NCI-H524 (cell line): ENCODE measurements at regions not wholly inside any gene's neighbourhood (a gene's known extent, or its start where the extent isn't known, plus 50 kb on each side); places are given as distances from the start of the nearest gene placed in this dataset.
A peak's percentile ranks its signal among the peaks of the same experiment; 100 is the strongest.
"Not testable (repeated sequence)": the region's sequence is repeated elsewhere in the genome, so short reads cannot be mapped to it uniquely, and the experiment has no call there.

Experiments used
- DNase-seq, 2 experiments: peaks; one replicate each; lab custom pipeline; 2025; lab: John Stamatoyannopoulos, UW

DNA sequence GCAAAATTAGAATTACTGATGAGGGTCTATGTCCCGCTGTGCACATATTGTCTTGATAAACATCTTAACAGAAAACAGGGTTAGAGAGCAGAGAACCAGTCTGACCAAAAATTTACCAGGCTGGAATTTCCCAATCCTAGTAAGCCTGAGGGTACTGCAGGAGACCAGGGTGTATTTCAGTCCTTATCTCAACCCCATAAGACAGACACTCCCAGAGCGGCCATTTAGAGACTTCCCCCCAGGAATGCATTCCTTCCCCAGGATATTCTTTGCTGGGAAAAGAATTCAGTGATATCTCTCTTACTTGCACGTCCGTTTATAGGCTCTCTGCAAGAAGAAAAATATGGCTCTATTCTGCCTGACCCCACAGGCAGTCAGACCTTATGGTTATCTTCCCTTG is 101.4 kb upstream of the FAM3C start:
- DNase-seq: not testable (repeated sequence)

DNA sequence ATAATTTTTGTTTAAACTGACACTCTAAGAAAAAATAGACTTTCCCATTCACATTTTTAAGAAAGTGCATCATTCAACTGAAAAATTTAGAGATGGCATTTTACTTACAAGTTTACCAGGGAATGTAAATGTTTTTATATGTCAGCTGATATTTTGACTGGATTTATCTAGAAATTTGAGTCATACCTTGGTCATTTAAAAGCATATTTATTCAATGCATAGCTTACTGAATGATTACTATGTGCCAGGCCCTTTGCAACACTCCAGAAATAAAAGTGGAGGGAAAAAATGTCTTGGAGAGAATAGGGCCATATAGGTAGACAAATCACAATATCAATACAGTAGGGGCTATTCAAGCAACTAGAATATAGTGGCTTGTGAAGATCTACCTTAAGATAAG is 98.4 kb upstream of the FAM3C start:
- DNase-seq: no peak

DNA sequence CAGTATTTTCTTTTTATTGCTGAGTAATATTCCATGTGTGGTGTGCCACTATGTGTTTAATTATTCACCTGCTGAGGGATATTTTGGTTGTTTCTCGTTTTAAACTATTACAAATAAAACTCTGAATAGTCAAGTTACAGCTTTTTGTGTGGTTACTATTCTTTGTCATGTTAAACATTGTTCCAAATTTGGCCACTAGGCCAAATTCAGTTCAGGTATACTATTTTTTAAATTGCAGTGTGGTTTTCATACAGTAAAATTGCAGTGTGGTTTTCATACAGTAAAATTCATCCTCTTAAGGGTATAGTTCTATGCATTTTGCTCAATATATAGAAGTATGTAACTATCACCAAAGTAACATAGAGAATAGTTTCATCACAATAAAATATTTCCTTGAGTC is 97.4 kb upstream of the FAM3C start:
- DNase-seq: no peak

DNA sequence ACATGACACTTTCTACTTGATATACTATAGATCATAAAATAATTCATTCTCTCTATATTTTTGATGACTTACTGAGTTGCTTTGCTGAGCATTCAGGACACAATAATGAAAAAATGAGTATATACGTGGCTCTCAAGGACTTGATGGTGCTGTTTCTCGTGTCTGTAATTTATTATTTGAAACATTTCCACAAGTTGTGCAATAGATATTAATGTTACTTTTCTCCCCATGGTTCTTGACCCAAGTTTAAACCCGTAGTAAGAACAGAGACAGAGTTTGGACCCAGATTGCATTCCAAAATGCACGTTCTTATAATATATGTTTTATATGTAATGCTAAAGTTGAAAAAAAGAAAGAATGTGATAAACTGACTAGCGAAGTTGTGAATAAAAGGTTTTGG is 94.2 kb upstream of the FAM3C start:
- DNase-seq: no peak

DNA sequence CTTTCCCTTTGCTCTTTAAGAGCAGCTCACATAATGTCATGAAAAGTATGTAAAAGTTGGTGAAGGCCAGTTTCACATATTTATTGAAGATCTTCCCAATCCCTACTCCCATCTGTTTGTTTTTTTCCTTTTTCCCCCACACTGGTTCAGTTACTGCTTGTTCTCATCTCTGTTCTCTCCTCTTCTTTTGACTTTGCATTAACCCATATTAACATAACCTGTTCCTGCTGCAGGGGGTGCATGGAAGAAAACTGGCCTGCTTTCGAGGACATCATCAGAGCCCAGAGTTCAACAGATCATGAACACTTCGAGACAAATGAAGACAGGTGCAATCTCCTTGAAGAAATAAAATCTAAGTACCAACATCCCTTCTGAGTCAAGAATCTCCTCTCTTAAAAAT is 93.3 kb upstream of the FAM3C start:
- DNase-seq: no peak

DNA sequence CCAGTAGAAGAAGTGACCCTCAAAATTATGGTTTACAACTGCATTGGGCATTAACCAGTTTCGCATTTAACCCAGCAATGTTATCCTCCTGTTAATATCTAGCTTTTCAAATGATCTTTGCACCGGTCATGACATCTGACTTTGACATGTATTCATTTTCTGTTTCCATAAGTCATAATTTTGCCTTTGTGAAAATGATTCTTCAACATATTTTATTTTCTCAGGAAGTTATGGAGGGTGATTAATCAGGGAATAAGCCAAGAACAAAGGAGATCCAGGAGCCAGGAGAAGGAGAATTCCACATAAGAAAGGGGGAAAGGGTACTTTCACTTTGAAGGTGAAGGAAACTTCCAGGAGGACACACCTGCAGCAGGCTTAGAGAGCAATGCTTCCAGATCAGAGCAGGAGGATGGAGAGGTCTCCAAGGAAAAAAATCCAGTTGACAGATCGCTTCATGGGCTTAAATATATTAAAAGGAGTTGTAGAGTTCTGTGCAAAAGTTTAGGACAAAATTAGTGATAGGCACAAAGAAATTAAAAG is 92.1 kb upstream of the FAM3C start:
- DNase-seq: no peak

DNA sequence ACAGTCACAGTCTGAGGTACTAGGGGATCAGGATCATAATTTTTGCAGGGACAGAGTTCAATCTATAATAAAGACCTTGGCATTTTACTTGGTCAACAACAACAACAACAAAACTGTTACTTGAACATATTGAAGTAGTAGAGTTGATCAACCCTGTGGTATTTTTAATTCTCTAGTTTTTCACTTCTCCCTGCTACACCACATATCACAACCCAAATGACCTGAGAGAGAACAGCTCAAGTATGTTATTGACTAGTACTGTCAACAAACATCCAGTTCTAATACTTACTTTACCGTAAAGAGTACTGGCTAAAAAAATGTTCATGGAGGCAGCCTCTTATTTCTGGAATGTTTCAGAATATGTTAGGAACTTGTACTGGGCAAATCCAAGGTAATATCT is 90.5 kb upstream of the FAM3C start:
- no peak for DNase-seq

DNA sequence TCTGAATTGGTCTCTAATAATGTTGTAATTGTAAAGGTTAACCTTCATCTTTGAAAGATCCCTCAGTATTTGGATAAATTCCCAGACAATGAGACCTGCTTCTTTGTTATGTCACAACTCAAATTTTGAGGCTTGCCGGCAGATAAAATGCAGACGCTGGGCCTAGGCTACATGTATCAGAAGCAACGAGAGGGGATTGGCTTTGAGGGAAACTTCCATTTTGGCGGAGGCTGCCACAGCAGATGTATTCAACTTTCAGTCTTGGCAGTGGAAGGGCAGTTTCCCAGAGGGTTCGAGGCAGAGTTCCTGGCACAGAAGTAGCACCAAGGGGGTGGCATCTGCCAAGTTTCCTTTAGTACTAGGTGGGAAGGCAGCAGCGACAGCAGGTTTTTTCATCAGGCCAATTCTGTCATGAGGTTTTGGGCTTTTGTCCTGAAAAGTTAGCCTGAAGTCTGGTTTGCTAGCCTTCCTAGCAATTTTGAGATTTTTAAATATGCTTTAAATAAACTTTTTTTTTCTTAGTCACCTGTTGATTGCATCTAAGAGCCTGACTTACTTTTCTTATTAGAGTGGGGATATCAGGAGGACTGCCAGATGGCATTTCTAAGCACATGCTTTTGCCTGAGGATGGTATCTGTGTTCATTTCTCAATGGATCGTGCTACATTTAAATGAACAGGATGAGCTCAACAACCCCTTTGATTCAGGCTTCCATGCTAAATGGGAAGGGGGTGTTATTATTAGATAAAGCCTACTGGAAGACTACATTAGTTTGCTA is 89.5 kb upstream of the FAM3C start:
- DNase-seq: peak in 1 of 2 experiments; percentile 9

DNA sequence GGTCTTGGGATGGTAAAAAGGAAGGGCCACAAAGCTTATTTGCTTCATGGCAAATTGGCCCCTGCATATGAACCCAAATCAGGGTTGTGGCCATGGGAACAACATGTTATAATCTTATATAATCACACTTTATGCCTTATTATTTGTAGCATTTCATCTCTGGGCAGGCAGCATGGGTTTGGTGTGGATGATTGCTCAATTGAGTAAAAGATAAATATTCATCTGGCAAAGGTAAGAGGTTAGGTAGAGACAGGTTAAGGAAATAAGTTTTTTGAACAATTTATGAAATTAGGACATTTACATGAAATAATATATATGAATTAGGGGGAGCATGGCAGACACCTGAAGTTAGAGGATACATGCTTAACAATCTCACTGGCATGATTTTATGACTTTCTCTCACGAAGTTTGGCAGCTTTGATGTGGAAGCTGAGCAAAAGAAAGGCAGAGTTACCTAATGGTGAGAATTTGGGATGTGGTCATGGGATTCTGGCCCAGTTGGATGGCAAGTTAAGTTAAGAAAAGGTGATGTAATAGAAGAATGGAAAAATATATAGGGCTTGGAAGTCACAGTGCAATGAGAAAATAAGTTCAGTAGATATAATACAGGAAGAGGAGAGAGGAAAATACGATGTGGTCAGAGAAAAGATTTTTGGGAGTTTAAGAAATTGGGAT is 88.1 kb upstream of the FAM3C start:
- DNase-seq: no peak

DNA sequence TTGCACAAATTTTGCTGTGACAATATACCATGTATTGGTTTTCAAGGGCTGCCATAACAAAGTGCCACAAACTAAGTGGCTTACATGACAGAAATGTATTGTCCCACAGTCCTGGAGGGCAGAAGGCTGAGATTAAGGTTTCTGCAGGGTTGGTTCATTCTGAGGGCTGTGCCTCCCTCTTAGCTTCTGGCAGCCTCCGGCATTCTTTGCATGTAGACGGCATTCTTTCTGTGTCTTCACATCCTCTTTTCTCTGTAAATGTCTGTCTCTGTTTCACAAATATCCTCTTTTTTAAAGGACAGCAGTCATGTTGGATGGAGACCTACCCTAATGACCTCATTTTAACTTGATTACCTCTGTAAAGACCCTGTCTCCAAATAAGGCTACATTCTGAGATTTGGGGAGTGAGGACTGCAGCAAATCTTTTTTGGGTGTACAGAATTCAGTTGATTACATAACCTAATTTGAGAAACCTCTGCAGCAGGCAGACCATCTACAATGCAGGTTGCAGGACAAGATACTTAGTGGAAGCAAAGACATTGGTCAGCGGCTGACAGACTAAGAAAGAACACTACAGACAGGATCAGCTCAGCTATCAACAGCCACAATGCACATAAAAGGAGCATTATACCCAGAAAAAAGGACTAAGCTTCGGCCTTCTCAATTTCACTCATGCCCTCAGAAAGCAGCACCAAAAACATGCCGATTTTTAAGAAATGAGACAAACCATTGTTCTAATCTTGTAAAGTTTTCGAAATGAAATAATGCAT is 84.6 kb upstream of the FAM3C start:
- no peak for DNase-seq

DNA sequence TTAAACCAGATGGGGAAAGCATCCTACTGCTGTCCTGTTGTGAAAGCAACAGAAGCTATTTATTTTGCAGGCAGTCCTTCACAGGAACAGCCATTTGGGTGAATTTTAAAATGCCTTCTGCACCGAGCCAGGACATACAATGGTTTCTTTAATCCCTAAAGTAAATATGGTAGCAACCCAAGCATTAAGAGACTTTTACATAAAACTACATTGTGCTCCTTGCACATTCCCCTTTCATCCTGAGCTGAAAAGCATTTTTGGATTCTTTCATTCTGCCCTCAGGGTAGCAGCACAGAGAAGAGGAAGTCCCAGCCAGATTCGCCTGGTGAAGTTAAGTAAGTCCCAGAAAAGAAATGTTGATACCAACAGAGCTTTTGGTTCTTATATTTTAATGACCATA is 84.0 kb upstream of the FAM3C start:
- no peak for DNase-seq

DNA sequence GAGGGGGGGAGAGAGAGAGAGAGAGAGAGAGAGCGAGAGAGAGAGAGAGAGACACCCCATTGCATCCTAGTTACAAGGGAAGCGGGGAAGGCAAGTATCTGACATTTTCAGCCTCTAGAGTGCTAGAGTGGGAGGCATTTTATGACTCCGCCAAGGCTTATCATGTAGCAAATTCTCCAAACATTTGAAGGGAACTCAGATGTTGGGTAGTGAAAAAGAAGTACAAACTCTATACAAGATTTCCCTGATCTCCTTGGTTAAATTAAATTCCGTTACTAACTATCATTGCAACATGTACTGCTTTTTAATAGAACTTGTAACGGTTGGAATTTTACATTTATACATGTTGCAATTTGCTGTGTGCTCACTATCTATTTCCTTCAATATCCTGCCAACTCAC is 83.4 kb upstream of the FAM3C start:
- DNase-seq: no peak

DNA sequence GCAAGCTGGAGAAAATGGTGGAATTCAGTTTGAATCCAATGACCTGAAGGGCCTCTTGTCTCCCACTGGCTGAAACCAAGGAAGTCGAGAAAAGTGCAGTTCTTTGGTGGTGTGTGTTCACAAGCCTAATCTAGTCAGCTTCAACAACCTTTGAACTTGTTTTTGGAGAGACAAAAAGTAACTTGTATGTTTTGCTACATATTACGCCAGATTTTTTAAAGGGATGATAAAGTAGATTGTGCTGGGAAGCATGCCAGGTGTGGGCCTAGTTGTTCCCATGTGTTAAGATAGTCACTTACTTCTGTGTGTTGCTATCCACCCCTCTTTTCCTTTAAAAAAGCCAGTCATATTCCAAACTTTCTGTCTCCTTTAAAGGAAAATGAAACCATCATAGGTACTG is 79.7 kb upstream of the FAM3C start:
- DNase-seq: no peak

DNA sequence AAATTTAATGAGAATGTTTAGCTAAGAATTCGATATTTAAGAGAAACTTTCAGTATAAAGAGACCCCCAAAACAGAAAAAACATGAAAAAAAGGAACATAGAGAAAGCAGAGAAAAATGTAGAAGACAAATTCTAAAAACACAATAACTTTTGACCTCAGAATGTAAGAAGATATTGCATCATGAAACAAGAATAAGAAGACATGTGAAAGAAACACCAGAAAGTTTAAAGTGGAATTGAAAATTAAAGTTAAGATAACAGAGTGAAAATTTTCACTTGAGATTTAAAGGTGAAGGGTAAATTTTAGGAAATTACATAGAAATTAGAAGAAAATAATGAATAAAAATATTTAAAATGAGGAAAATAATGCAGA is 78.2 kb upstream of the FAM3C start:
- no peak for DNase-seq

DNA sequence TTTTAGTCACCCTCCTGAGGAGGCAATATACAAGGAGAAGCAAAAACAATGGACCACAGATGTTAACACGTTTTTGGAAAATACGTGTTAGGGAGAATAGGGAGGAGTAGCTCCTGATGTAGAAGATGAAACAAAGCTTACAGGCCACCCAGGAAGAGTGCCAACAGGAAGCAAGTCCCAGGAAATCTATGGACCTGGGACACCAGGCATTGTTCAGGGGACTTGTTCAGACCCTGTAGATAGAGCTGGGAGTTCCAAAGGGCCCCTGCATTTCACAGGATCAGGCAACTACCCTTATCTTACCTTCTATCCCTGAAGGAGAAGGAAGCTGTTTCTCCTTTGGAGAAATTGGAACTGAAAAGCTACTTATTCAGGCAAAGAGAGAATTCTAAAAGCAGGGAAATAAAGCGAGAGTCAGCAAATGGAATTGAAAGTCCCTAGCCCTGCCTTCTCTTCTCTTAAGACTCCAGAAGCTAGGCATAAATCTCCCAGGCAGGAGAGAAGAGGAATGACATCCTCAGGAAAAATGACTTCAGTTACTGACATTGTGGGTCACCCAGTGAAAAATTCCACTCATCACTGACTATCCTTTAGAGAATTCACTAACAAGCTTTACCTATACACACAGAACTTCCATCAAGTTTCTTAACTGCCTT is 77.7 kb upstream of the FAM3C start:
- DNase-seq: no peak

DNA sequence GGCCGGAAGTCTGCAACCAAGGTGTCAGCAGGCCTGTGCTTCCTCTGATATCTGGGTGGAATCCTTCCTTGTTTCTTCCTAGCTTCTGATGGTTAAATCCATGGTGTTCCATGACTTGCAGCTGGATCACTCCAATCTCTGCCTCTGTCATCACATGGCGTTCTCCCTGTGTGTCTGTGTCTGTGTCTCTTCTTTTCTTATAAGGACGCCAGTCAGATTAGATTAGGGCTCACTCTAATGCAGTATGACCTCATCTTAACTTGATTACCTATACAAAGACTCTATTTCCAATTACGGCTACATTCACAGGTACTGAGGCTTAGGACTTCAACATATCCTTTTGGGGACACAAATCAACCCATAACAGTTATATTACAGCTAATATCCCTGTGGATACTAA is 70.3 kb upstream of the FAM3C start:
- no peak for DNase-seq

DNA sequence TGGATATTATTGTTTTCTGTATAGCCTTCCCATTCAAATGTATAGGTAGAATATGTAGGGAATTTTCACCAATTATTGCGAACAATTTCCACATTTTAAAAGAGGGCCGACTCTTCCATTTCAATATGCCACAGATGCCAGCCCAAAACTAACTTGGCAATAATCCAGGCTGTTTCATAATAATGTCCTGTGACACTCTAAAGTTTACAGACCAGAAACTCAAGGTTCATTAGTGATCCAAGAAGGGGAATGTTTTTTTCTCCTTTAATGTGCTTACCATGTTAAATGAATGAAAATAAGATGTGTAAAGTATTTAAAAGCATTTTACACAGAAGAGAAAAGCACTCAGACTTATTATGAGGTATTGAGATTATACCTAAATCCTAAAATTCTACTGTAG is 63.0 kb upstream of the FAM3C start:
- DNase-seq: no peak

DNA sequence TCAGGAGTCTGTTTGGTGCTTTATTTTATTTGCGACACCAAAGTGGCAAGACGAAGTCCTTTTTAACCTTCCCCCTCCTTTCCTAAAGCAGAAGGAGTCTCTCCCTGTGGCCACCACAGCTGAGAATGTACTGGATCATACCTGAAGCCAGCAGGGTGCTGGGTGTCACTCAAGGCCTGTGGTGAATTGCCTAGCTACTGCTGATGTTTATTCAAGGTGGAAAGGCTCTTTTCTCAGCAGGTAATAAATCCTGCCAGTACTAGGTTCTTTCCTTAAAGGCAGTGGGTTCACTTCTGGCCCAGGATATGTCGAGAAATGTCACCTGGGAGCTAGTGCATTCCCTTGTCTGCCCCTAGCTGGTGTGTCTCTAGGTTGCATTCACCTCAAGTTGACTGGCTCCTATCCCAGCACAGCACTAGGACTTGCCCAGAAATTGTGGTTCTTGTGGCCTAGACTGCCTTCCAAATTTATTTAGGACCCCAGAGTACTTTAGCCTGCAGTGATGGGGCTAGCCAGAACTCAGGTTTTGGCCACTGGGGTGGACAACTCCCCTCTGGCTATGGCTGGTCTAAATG is 60.8 kb upstream of the FAM3C start:
- no peak for DNase-seq

DNA sequence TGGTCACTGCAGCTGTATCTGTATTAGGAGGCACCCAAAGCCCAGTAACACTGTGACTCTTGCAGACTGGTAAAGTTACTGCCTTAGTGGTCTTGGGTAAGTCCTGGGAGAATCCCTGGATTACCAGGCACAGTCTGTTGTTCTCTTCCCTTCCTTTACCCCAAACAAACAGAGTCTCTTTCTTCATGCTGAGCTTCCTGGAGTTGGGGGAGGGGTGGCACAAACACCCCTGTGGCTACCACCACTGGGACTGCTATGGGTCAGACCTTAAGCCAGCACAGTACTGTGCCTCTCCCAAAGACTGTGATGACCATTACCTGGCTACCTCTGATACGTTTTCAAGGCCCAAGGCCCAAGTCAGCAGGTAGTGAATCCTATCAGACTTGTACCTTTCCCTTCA is 59.9 kb upstream of the FAM3C start:
- no peak for DNase-seq

DNA sequence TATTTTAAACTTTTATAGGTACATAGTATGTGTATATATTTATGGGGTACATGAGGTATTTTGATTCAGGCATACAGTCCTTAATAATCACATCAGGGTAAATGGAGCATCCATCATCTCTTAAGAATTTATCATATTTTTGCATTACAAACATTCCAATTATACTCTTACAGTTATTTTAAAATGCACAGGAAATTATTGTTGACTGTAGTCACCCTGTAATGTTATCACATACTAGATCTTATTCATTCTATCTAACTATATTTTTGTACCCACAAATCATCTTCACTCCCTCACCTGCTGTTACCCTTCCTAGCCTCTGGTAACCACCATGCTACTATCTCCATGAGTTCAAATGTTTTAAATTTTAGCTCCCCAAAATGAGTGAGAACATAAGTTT is 56.3 kb upstream of the FAM3C start:
- DNase-seq: no peak

DNA sequence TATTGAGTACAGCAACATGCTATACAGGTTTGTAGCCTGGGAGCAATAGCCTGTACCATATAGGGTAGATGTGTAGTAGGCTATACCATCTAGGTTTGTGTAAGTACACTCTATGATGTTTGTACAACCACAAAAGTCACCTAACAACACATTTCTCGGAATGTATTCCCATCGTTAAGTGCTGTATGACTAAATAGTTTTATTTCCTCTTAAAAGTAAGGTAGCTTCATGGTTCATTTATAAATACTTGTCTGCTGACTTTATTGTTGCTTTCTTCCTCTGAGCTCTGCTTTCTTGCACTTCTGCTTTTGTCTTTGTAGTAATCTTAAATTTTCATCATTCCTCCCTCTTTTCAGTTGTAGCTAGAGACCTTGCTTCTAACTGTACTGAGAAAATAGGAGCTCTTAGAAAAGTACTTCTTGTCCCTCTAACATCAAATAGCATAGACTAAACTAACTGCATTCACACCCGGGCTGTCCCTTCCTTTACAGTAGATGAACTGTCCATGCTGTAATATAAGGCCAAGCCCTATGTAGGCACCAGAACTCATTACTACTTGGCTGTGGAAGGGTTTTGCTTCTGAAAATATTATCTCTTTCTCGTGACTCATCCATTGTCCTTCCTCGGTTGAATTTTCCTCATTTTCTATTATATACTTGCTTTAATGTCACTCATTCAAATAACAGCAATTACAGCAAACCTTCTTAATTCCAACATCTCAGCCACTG is 55.4 kb upstream of the FAM3C start:
- DNase-seq: no peak
